GM18861 (cell line): ENCODE measurements at regions not wholly inside any gene's neighbourhood (a gene's known extent, or its start where the extent isn't known, plus 50 kb on each side); places are given as distances from the start of the nearest gene placed in this dataset.
"Not testable (repeated sequence)": the region's sequence is repeated elsewhere in the genome, so short reads cannot be mapped to it uniquely, and the experiment has no call there.

Experiments used
- ATAC-seq: cut with Tn5 transposase; IDR thresholded peaks from one replicate; pipeline ENCODE4 v1.9.1; 2021; ENCODE audit not compliant: unreplicated experiment

DNA sequence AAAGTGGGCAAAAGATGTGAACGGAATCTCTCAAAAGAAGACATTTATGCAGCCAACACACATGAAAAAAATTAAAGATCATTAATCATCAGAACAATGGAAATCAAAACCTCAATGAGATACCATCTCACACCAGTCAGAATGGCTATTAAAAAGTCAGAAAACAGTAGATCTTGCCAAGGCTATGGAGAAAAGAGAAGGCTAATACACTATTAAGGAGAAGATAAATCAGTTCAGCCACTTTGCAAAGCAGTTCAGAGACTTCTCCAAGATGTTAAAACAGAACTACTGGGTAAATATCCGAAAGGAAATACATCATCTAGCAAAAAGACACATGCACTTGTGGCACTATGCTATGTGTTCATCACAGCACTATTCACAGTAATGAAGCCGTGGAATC, 388.2 kb upstream of the LUZP2 start:
- ATAC-seq, result no peak

DNA sequence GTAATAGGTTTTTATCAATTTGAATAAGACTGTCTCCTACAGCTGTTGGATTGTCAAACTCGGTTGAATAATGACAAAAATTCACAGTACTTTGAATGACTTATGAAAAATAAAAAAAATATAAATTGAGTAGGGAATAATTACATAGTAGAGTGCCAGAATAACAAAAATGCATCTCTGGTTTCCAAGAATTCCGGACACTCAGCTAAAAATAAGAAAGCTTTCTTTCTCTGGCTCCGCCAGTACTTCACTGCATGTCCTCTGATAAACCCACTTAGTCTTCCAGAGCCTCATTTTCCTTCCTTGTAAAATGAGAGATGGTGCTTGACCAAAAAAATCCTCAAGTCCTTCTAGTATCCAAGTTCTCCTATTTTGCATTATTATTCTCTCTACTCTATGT, 374.6 kb upstream of the LUZP2 start:
- no peak for ATAC-seq

DNA sequence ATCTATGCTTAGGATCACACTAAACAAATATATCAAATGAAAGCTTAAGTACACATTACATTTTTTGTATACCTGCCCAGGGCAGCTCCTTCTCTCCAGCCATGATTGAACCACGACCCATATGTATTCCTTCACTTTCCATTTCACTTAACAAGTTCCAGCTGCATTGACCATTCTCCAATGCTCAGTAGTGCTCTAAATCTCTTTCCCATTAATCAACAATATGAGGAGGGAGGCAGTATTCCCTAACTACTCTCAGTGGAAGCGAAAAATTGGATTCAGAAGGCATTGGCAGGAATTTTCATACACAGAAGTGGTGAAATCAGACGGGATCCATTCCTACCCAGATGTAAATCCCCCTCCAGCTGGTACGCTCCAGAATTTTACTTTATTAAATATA, 372.0 kb upstream of the LUZP2 start:
- ATAC-seq, result no peak

DNA sequence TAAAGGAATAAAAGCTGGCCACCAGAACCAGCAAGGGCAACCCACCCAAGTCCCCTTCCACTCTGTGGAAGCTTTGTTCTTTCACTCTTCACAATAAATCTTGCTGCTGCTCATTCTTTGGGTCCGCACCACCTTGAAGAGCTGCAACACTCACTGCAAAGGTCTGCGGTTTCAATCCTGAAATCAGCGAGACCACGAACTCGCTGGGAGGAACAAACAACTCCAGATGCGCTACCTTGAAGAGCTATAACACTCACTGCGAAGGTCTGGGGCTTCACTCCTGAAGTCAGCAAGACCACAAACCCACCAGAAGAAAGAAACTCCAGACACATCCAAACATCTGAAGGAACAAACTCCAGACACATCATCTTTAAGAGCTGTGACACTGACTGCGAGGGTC, 365.2 kb upstream of the LUZP2 start:
- ATAC-seq, result no peak

DNA sequence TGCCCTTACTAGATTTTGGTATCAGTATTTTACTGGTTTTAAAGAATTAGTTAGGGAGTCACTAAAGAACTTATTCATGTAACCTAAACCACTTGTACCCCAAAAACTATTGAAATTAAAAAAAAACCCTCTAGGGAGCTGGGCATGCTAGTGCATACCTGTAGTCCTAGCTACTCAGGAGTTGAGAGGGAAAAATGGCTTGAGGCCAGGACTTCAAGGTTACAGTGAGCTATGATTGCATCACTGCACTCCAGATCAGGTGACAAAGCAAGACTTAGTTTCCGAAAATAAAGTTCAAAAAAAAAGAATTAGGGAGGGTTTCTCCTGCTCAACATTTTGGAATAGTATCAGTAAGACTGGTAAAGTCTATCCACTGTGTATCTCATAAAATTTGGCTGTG, 364.4 kb upstream of the LUZP2 start:
- ATAC-seq, result no peak

DNA sequence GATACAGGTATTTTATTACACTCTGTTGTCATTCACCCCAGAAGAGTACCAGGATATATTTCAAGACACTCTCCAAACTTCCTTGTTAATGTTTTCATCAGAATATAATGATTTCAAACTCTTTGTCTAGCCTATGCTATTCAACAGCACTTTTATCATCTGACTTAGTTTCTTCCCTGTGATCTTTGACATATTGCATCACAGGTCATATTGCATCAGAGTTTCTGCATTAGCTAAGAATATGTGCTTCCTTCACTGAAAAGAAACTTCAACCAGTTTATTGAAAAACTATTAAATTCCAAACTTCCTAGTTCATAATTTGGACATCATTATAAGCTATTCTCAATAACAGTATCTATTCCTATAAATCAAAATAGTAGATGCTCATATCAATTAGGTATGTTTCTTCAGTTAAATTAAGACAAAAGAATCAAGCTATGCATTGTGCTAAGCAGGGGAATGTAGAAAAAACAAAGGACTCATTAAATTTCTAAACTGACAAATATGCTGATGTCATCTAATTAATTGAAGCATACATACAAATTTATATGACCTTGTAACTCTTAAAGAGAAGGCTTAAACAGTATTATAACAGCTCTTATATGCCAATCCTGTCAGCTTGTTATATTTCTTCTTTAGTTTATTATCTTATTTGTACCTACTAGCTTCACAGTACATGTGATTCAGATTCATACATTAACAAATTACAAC, 361.8 kb upstream of the LUZP2 start:
- no peak for ATAC-seq

DNA sequence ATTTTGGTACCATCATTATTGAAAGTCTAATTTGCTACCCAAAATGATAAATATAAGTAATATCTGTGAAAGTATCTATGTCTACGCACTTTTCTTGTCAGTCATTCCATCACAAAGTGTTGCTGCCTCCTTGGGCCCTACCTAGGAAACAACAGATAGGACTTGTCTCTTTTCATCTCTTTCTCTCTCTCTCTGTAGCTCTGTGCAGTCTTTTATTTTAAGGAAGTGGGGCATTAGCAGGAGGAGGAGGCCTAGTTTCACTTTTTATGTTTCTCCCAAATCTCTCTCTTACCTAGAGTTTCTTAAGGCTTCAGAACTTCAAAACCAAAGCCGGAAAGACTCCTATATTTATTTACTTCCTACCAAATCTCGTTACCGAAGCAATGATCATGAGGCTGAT, 354.8 kb upstream of the LUZP2 start:
- no peak for ATAC-seq

DNA sequence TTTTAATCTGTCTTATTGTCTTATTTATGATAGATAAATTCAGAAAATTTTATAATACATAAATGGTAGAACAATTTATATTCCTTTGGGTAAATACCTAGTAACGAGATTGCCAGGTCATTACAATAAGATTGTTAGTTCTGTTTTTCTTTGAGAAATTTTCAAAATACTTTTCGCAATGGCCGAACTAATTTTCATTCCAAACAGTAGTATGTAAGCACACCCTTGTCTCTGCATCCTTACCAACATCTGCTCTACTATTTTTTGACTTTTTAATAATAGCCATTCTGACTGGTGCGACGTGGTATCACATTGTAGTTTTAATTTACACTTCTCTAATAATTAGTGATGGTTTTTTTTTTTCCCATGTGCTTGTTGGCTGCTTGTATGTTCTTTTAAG, 351.4 kb upstream of the LUZP2 start:
- no peak for ATAC-seq

DNA sequence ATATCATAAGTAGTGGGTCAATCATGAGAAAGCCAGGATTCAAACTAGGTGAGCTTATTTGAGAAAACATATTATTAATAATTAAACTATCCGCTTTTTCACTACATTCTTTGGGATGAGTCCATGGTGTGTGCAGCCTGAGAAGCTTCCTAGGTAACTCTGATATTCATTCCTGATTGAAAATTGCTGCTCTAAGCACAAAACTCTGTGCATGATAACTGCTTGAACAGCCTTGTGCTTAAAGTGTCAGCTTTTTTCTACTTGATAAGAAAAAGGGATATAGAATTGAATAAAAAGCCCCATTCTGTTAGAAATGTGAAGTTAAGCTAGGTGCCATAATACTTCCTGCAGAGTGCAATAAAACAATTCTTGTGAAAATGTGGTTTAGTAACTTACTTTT, 343.5 kb upstream of the LUZP2 start:
- ATAC-seq, result no peak

DNA sequence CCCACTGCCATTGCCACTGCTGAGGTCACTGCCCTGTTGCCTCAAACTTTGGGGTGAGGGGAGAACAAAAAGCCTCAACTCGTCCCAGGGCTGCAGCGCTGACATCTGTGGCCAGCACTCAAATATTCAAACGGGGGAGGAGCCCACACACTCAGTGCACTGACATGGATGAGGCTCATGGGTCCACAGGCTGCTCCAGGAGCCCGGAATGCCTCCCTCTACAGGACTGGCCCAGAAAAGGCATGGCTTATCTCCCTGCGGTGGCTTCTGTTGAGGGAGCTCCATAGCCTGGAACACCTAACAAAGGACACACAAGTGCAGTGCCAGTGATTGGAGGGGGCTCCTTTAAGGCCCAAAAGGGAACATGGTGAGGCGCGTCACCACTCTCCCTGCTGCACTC, 341.1 kb upstream of the LUZP2 start:
- no peak for ATAC-seq

DNA sequence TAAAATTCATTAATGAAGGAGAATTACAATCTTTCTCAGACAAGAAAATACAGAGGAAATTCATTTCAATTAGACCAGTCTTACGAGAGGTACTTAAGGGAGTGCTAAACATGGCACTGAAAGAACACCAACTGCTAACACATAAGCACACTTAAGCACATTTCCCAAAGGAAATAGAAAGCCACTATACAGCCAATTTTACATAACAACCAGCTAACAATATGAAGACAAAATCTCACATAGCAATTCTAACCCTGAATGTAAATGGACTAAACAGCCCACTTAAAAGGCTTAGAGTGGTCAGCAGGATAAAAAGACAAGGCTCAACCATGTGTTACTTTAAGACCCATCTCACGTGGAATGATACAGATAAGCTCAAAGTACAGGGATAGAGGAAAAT, 339.5 kb upstream of the LUZP2 start:
- ATAC-seq, result no peak

DNA sequence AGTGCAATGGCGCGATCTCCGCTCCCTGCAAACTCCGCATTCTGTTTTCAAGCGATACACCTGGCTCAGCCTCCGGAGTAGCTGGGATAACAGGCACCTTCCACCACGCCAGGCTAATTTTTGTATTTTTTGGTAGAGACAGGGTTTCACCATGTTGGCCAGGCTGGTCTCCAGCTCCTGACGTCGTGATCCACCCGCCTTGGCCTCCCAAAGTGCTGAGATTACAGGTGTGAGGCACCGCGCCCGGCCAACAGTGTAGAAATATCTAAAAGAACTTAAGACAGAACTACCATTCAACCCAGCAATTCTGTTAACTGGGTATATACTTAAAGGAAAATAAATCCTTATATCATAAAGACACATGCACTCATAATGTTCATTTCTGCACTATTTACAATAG, 335.3 kb upstream of the LUZP2 start:
- no peak for ATAC-seq

DNA sequence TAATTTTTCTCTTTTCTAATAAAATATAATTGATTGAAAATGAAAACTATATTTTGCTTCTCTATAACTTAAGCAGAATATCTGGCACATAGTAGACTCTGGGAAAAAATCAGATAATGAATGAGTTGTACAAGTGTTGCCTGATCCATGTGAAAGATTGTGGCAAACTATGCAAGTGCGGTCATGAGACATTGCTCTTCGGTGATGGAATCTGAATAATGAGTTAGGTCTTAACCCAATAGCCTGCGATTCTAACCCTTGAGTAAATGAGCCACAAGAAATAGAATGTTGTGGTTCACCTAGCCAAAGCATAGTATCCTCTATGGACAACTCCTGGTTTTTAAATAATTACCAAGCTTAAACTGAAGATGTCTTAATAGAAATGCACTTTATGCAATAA, 333.7 kb upstream of the LUZP2 start:
- no peak for ATAC-seq

DNA sequence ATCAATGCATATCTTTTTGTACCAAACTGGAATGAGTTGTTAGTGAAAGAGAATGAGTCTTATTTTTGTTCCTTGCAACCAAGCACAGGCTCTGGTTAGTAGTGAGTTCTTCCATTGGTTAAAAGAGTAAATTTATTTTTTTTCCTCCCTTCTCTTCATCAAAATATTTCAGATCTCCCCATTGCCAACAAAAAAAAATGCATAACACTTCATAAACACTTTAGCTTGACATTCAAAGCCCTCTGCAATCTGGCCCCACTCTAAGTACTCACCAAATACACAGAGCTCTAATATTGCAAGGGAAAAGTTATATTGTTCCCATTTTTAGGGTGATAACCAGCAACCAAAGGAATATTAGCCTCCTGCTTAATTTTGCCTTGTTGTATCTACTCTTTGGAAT, 333.0 kb upstream of the LUZP2 start:
- ATAC-seq, result no peak

DNA sequence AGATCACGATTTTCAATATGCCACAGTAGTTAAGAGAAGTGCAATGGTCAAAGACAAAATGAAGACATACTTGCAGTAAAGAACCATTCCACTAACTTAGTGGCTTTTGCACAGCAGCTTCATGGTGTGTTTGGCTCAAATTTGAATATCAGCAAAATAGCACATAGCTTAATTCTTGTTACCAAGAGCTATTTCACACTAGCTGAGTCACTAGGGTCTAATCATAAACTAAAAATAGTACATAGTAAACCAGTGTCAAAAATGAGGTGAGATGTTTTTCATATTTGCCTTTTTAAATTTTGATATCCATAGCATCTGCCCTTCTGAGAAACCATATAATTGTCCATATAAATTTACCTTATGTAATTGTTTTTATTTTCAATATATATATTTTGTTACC, 325.0 kb upstream of the LUZP2 start:
- ATAC-seq, result no peak

DNA sequence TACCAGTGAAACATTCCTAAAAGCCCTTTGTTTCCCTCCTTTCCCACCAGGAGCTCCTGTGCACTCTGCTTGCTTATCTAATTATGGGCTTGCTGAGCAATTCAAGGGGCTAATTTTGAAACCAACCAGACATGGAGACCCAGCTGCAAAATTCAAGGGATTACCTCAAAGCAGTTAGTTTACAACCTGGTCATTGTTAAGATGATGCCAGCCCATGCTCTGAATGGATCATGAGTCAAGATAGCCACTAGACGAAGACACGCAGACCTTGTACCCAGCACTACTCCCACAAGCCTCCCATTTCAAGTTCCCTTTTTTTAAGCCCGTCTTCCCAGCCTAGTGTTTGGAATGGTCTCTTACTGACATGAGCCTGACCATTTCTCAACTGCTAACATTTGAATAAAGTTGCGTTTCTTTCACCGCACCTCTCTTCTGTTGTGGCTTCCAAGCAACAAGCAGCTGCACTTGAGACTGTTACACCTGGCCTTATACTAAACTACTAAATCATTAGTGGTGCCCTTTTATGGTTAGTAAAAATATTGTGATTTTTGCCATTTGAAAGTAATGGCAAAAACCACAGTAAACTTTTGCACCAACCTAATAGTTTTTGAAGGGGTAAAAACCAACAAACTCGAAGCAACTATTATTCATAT, 315.3 kb upstream of the LUZP2 start:
- no peak for ATAC-seq

DNA sequence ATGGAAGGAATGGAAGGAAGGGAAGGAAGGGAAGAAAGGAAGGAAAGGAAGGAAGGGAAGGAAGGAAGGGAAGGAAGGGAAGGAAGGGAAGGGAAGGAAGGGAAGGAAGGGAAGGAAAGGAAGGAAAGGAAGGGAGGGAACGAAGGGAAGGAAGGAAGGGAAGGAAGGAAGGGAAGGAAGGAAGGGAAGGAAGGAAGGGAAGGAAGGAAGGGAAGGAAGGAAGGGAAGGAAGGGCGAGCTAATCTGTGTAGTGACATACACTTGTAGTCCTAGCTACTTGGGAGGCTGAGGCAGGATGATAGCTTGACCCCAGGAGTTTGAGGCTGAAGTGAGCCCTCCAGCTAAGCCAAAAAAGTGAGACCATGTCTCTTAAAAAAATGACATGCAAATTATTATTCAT, 311.3 kb upstream of the LUZP2 start:
- not testable (repeated sequence) for ATAC-seq

DNA sequence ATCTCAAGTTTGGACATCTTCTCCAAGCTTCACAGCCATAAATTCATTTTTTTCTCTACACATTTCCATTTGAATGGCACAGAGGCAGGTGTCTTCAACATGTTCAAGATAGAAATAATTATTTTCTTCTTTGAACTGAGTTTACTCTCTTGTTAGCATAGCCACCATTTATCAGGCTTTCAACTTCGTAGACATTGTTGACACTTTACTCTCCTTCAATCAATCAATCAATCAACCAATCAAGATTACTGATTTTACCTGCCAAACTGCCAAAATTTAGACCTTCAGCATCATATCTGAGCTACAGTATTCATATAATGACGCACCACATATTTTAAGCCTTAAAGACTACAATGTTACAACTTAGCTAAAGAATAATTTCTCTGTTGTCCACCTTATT, 300.1 kb upstream of the LUZP2 start:
- no peak for ATAC-seq

DNA sequence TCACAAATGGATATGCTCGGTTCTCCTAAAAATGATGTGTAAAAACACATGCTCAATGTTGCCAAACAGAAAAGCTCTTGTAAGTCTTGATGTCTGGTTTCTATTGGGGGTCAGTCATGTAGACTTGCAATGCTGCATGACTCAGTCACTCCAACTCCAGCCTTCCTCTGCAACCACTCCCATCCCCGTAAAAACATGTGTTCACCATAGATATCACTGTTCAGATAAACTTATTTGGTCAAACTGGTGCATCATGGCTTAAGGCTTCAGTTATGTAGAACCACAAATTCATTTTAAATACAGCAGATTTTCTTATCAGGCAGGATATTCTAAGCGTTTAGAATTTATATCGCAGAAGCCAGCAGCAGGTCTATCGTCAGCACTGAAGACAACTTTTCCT, 298.4 kb upstream of the LUZP2 start:
- ATAC-seq, result no peak

DNA sequence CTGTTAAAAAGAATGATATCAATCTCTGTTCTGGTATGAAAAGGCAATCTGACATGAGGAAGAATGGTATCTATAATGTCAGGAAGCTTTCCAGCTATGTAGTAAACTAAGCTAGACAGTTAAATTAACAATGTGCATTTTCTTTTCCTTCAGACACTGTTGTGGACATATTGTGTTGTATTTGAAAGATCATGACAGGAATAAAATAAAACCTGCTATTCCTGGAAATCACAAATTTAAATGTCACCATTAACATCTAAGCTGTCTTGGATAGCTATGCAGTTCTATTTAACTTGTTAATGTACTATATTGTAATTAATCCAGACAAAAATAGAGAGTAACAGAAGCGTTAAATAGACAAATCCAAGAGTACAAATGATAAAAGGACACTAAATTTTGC, 297.4 kb upstream of the LUZP2 start:
- ATAC-seq, result no peak

DNA sequence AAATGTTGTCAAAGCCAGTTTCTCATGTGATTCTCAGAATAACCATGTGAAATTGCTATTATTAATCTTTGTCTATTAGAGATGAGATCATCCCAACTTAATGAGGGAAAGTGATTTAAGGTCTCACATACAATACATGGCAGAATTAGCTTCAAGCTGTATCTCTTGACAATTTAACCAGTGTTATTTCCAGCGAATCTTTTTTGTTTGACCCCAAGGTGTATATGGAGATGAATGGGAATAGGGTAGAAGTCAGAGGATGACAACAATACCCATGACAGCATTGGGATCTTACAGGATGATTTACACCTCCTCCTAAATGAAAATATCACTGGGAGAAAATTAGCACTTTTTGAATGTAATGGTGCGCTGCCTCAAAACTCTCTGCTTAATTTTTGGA, 290.8 kb upstream of the LUZP2 start:
- ATAC-seq, result no peak

DNA sequence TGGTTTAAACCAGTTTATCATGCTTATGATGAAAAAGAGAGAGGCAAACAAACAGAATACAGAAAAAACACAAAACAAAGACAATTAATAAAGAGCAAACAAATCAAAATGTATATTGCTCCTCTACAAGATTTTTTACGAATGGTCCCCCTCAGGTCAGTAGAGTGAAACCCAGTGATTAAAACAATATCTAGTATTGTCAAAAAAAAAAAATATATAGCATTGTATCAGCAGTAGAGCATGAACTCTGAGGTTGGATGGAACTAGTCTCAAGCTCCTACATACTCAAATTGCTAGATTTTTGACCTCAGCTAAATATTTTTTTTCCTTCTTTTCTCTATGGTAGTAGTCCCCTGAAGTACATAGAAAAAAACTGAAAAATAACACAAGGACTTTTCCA, 290.3 kb upstream of the LUZP2 start:
- no peak for ATAC-seq

DNA sequence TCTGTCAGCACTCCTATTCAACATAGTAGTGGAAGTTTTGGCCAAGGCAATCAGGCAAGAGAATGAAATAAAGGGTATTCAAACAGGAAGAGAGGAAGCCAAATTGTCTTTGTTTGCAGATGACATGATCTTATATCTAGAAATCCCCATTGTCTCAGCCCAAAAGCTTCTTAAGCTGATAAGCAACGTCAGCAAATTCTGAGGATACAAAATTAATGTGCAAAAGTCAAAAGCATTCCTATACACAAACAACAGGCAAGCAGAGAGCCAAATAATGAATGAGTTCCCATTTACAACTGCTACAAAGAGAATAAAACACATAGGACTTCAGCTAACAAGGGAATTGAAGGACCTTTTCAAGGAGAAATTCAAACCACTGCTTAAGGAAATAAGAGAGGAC, 280.4 kb upstream of the LUZP2 start:
- ATAC-seq, result no peak
